Esophagus (tissue), 2 donors: ENCODE measurements at regions not wholly inside any gene's neighbourhood (a gene's known extent, or its start where the extent isn't known, plus 50 kb on each side); places are given as distances from the start of the nearest gene placed in this dataset.

ENCODE experiments used
- H3K27ac ChIP-seq, 2 donors: one replicate each; pipeline ENCODE4 v1.5.1; 2013; ENCODE audit warnings: low read depth in 2 of 2, mild to moderate bottlenecking in 2 of 2, inconsistent platforms in 1 of 2, low read length in 1 of 2, moderate library complexity in 1 of 2
- H3K27me3 ChIP-seq, 2 donors: one replicate each; pipeline ENCODE4 v1.6.1; 2013; ENCODE audit warnings: low read length in 2 of 2, control low read depth in 1 of 2, mild to moderate bottlenecking in 1 of 2; ENCODE audit not compliant: insufficient read depth in 2 of 2, control insufficient read depth in 1 of 2
- H3K36me3 ChIP-seq, 2 donors: one replicate each; pipeline ENCODE4 v1.6.1; 2013; ENCODE audit warnings: low read length in 1 of 2; ENCODE audit not compliant: control insufficient read depth in 2 of 2, insufficient read depth in 2 of 2
- H3K4me1 ChIP-seq, 2 donors: one replicate each; pipeline ENCODE4 v1.6.1; 2013; ENCODE audit warnings: low read length in 1 of 2; ENCODE audit not compliant: control insufficient read depth in 2 of 2, insufficient read depth in 2 of 2
- H3K4me3 ChIP-seq, 2 donors: one replicate each; pipeline ENCODE4 v1.5.1; 2013; ENCODE audit warnings: low read length in 2 of 2, mild to moderate bottlenecking in 2 of 2, low read depth in 1 of 2, moderate library complexity in 1 of 2
- H3K9me3 ChIP-seq, 2 donors: one replicate each; pipeline ENCODE4 v1.6.1; 2013; ENCODE audit warnings: mild to moderate bottlenecking in 2 of 2, low read depth in 1 of 2, low read length in 1 of 2, moderate library complexity in 1 of 2; ENCODE audit not compliant: control insufficient read depth in 2 of 2, insufficient read depth in 1 of 2
- WGBS, 2 donors: extraction: QIAGEN DNeasy Blood & Tissue Kit; methylation state at CpG; one replicate each; pipeline ENCODE4 v1.1.7; 2013; 5-methylcytosine and 5-hydroxymethylcytosine counted together
- donor health status: healthy with polysubstance abuse.
- donor health status: Bipolar disorder and iron deficiency.

GRCh38 chr14:84674636-84675035 lies 855.3 kb upstream of the FLRT2 start:
- Histone ChIP-seq H3K27ac (no peak overlapping the region), H3K27me3 (no peaks in the 10 kb centered on the region), H3K4me3 (no peak overlapping the region), H3K4me1 (no peaks in the 10 kb centered on the region), H3K9me3 (no peaks in the 10 kb centered on the region), H3K36me3 (no peaks in the 10 kb centered on the region)
- 55 to 67% methylated on average over 1 of the region's 1 CpG for WGBS, 2 donors

- no peaks in the 10 kb centered on the region for H3K36me3 ChIP-seq
- no peak overlapping the region for H3K27ac ChIP-seq
- H3K4me3 ChIP-seq, result no peak overlapping the region
- WGBS, 2 donors, result 60 to 94% methylated on average over 3 of the region's 3 CpGs
- no peaks in the 10 kb centered on the region for H3K4me1 ChIP-seq
- H3K9me3 ChIP-seq, result no peaks in the 10 kb centered on the region
- H3K27me3 ChIP-seq, result no peaks in the 10 kb centered on the region
These were observed 843.4 kb upstream of the FLRT2 start for GRCh38 chr14:84686550-84686949.

DNA sequence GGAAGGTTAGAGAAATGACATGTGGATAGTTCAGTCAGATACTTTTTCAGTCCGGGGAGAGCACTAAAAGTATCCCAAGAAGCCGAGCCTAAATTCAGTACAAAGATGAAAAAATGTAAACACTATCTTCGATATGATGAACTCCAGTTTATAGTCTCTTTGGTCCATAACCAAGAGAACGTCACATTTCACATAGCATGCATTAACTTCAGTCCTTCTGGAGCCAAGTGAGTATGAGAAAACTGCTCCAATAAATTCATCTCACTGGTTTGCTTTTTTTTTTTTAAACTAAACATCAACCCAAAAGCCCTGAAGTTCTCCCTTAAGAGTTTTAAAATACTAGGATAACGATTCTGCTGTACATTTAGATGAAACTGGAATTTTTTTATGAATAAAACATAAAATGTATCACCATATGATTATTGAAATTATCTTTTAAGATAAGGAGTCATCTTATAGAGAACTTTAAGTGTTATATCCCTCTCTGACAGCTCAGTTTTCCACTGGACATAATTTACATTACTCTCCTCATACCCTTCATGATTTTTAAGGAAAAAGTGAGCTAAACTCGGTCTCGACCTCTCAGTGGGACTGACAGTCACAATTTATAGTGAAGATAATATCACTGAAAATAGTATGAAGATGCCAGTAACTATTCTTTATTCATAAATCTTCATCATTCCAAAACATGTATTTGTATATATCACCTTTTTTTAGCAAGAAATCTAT lies 841.5 kb upstream of the FLRT2 start:
- Histone ChIP-seq H3K9me3 (no peaks in the 10 kb centered on the region), H3K27ac (no peak overlapping the region), H3K27me3 (no peaks in the 10 kb centered on the region), H3K4me1 (no peaks in the 10 kb centered on the region), H3K4me3 (no peak overlapping the region), H3K36me3 (no peaks in the 10 kb centered on the region)
- 65 to 69% methylated on average over 7 of the region's 7 CpGs for WGBS, 2 donors

GRCh38 chr14:84694161-84694560 lies 835.8 kb upstream of the FLRT2 start:
- H3K9me3 ChIP-seq, result no peaks in the 10 kb centered on the region

GRCh38 chr14:84704601-84705000 lies 825.3 kb upstream of the FLRT2 start:
- H3K9me3 ChIP-seq, result no peaks in the 10 kb centered on the region
- H3K36me3 ChIP-seq, result no peaks in the 10 kb centered on the region
- no peaks in the 10 kb centered on the region for H3K27me3 ChIP-seq
- WGBS, 2 donors, result 94 to 96% methylated on average over 2 of the region's 2 CpGs
- H3K4me3 ChIP-seq, result no peak overlapping the region
- no peaks in the 10 kb centered on the region for H3K4me1 ChIP-seq
- H3K27ac ChIP-seq, result no peak overlapping the region

More at GRCh38 chr14:84694161-84694560, 835.8 kb upstream of the FLRT2 start:
- Histone ChIP-seq H3K36me3 (no peaks in the 10 kb centered on the region), H3K27me3 (no peaks in the 10 kb centered on the region), H3K4me3 (no peak overlapping the region), H3K4me1 (no peaks in the 10 kb centered on the region), H3K27ac (no peak overlapping the region)

- whole genome bisulfite sequencing, 2 donors, result 81 to 83% methylated on average over 1 of the region's 1 CpG
- Histone ChIP-seq H3K27me3 (no peaks in the 10 kb centered on the region), H3K36me3 (no peaks in the 10 kb centered on the region), H3K27ac (no peak overlapping the region), H3K9me3 (no peaks in the 10 kb centered on the region), H3K4me3 (no peak overlapping the region), H3K4me1 (no peaks in the 10 kb centered on the region)
These were observed 822.1 kb upstream of the FLRT2 start for GRCh38 chr14:84707830-84708229.

DNA sequence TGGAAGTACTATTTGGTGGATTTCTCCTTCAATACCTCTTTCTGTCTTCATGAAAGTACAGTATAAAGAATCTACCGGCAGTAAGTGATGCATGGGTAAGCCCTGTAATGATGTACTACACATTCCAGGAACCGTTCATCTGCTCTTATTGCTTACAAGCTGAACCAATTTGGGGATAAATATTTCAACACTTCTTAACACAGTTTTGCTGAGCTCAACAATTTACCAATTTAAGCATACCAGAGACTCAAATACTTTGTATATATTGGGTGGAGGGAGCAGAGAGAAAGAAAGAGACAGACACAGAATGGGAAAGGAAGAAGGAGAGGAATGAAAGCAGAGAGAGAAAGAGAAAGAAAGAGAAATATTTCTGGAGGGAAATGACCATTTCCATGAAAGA lies 821.1 kb upstream of the FLRT2 start:
- Histone ChIP-seq H3K27me3 (no peaks in the 10 kb centered on the region), H3K36me3 (no peaks in the 10 kb centered on the region), H3K27ac (no peak overlapping the region), H3K9me3 (no peaks in the 10 kb centered on the region), H3K4me3 (no peak overlapping the region), H3K4me1 (no peaks in the 10 kb centered on the region)
- WGBS, 2 donors, result 64 to 71% methylated on average over 2 of the region's 2 CpGs

- Histone ChIP-seq H3K27ac (no peak overlapping the region), H3K27me3 (no peaks in the 10 kb centered on the region), H3K4me1 (no peaks in the 10 kb centered on the region), H3K4me3 (no peak overlapping the region), H3K36me3 (no peaks in the 10 kb centered on the region), H3K9me3 (no peaks in the 10 kb centered on the region)
- 53 to 56% methylated on average over 4 of the region's 4 CpGs for WGBS, 2 donors
These were observed 803.5 kb upstream of the FLRT2 start for GRCh38 chr14:84726471-84726870.

DNA sequence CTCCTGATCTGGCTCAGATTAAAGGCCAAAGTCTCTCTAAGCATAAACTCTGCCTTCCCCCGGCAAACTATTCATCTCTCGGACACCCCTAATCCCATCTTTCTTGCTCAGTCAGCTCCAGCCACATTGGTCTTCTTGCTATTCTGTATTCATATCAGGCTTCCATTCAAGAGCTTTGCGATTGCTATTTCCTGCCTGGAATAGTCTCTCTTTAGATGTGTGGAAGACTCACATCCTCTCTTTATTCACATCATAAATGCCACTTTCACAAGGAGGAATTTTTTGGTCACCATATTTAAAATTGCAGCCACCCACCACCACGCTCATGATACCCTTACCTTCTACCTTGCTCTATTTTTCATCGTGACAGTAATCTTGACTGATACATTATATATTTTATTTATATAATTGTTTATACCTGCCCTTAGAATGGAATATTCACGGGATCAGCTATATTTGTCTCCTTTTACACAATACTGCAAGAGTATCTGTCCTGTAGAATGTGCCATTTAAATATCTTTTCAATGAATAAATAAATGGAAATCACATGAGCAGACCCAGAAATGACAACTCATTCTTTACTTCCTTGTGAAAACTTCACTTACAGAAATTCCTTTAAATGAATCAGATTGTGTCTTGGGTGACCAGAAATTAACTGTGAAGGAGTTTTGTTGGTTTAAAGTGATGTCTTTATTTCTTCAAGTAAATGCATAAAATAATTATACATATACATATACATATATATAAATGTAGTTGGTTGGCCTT lies 780.6 kb upstream of the FLRT2 start:
- H3K27ac ChIP-seq, result no peak overlapping the region
- H3K4me3 ChIP-seq, result no peak overlapping the region
- no peaks in the 10 kb centered on the region for H3K9me3 ChIP-seq
- no peaks in the 10 kb centered on the region for H3K27me3 ChIP-seq
- 86 to 91% methylated on average over 6 of the region's 6 CpGs for WGBS, 2 donors
- H3K36me3 ChIP-seq, result no peaks in the 10 kb centered on the region
- H3K4me1 ChIP-seq, result no peaks in the 10 kb centered on the region

DNA sequence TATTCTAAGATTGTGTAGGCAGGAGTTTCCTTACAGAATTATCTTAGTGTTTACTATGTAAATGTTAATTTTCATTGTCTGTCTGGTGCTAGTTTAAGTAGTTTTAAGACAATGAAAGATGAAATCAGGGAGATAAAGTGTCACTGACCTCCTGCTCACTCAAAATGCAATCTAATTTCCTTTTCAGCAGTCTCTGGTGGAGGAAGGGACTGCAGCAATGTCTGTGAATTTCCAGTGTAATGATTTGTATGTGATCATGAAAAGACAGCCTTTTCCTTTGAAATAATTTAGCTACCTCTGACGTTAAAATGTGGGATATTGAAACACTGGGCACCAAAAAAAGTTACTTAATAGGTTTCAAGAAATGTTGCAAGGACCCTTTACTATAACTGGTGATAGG lies 779.7 kb upstream of the FLRT2 start:
- 18 to 24% methylated on average over 1 of the region's 1 CpG for WGBS, 2 donors
- Histone ChIP-seq H3K27ac (no peak overlapping the region), H3K27me3 (no peaks in the 10 kb centered on the region), H3K36me3 (no peaks in the 10 kb centered on the region), H3K9me3 (no peaks in the 10 kb centered on the region), H3K4me1 (no peaks in the 10 kb centered on the region), H3K4me3 (no peak overlapping the region)
